CD4-positive, alpha-beta T cell treated with Interleukin-1 beta for 1 hour (primary cell): ENCODE measurements at regions not wholly inside any gene's neighbourhood (a gene's known extent, or its start where the extent isn't known, plus 50 kb on each side); places are given as distances from the start of the nearest gene placed in this dataset.
A peak's percentile ranks its signal among the peaks of the same experiment; 100 is the strongest.
"Not testable (repeated sequence)": the region's sequence is repeated elsewhere in the genome, so short reads cannot be mapped to it uniquely, and the experiment has no call there.

ENCODE experiments used
- DNase-seq, 2 donors: peaks; one replicate each; pipeline ENCODE4 v3.0.0-alpha.2; 2020 to 2022

- DNase-seq, result no peak
Measured at GRCh38 chr22:35138521-35138920, 72.6 kb downstream of the ISX start.

- no peak for DNase-seq
Measured at GRCh38 chr22:35140879-35141745, 75.2 kb downstream of the ISX start.

GRCh38 chr22:35148381-35148780 lies 82.4 kb downstream of the ISX start:
- no peak for DNase-seq

- no peak for DNase-seq
Measured at GRCh38 chr22:35148866-35149548, 83.0 kb downstream of the ISX start.

GRCh38 chr22:35150183-35151107 lies 84.5 kb downstream of the ISX start:
- peak; percentile 24 to 34 for DNase-seq

- no peak for DNase-seq
Measured at GRCh38 chr22:35152316-35152715, 86.4 kb downstream of the ISX start.

GRCh38 chr22:35154937-35155387 lies 89.0 kb downstream of the ISX start:
- DNase-seq, result peak in 1 of 2 donors; percentile 9

- no peak for DNase-seq
Measured at GRCh38 chr22:35155403-35156025, 89.6 kb downstream of the ISX start.

- no peak for DNase-seq
Measured at GRCh38 chr22:35156945-35157344, 91.0 kb downstream of the ISX start.

GRCh38 chr22:35158336-35158735 lies 92.4 kb downstream of the ISX start:
- no peak for DNase-seq

GRCh38 chr22:35159343-35159742 lies 93.4 kb downstream of the ISX start:
- no peak for DNase-seq

GRCh38 chr22:35160268-35160667 lies 94.3 kb downstream of the ISX start:
- DNase-seq, result no peak

GRCh38 chr22:35165896-35166295 lies 91.4 kb upstream of the HMGXB4 start:
- not testable (repeated sequence) for DNase-seq

GRCh38 chr22:35170716-35171697 lies 86.3 kb upstream of the HMGXB4 start:
- no peak for DNase-seq

- DNase-seq, result no peak
Measured at GRCh38 chr22:35172442-35172841, 84.9 kb upstream of the HMGXB4 start.

GRCh38 chr22:35173655-35174054 lies 83.6 kb upstream of the HMGXB4 start:
- DNase-seq, result no peak

GRCh38 chr22:35174401-35175038 lies 82.8 kb upstream of the HMGXB4 start:
- DNase-seq, result no peak

GRCh38 chr22:35175392-35175791 lies 81.9 kb upstream of the HMGXB4 start:
- DNase-seq, result no peak

GRCh38 chr22:35177811-35178210 lies 79.5 kb upstream of the HMGXB4 start:
- no peak for DNase-seq

GRCh38 chr22:35178446-35178845 lies 78.8 kb upstream of the HMGXB4 start:
- DNase-seq, result no peak

GRCh38 chr22:35183917-35184316 lies 73.4 kb upstream of the HMGXB4 start:
- no peak for DNase-seq
